ENCODE measurements at regions not wholly inside any gene's neighbourhood (a gene's known extent, or its start where the extent isn't known, plus 50 kb on each side); places are given as distances from the start of the nearest gene placed in this dataset.

GRCh38 chr15:38695249-38696108, 130.9 kb upstream of the RASGRP1 start:
- DNase-seq (ENCODE audit: low spot score), result peak; percentile 26

GRCh38 chr15:38696109-38696727, 131.6 kb upstream of the RASGRP1 start:
- DNase-seq (ENCODE audit: low spot score), result no peak

- no peak for DNase-seq (ENCODE audit: low spot score)
These were observed 132.3 kb upstream of the RASGRP1 start for GRCh38 chr15:38696790-38697495.

- no peak for DNase-seq (ENCODE audit: low spot score)
These were observed 133.6 kb upstream of the RASGRP1 start for GRCh38 chr15:38698254-38698653.

- DNase-seq (ENCODE audit: low spot score), result peak; percentile 62
These were observed 135.1 kb upstream of the RASGRP1 start for GRCh38 chr15:38699633-38700230.

- no peak for DNase-seq (ENCODE audit: low spot score)
These were observed 136.5 kb upstream of the RASGRP1 start for GRCh38 chr15:38701149-38701548.

GRCh38 chr15:38702178-38702912, 137.7 kb upstream of the RASGRP1 start:
- DNase-seq (ENCODE audit: low spot score), result no peak

GRCh38 chr15:38705436-38706219, 141.0 kb upstream of the RASGRP1 start:
- no peak for DNase-seq (ENCODE audit: low spot score)

GRCh38 chr15:38706956-38707355, 142.3 kb upstream of the RASGRP1 start:
- DNase-seq (ENCODE audit: low spot score), result no peak

- peak; percentile 61 for DNase-seq (ENCODE audit: low spot score)
These were observed 143.4 kb upstream of the RASGRP1 start for GRCh38 chr15:38707802-38708671.

GRCh38 chr15:38708672-38709180, 144.1 kb upstream of the RASGRP1 start:
- no peak for DNase-seq (ENCODE audit: low spot score)

- no peak for DNase-seq (ENCODE audit: low spot score)
These were observed 144.6 kb upstream of the RASGRP1 start for GRCh38 chr15:38709196-38709595.

- peak; percentile 67 for DNase-seq (ENCODE audit: low spot score)
These were observed 149.9 kb upstream of the RASGRP1 start for GRCh38 chr15:38714309-38715072.

GRCh38 chr15:38720893-38721567, 156.4 kb upstream of the RASGRP1 start:
- DNase-seq (ENCODE audit: low spot score), result no peak

- DNase-seq (ENCODE audit: low spot score), result no peak
These were observed 156.9 kb upstream of the RASGRP1 start for GRCh38 chr15:38721568-38721945.

- DNase-seq (ENCODE audit: low spot score), result no peak
These were observed 157.6 kb upstream of the RASGRP1 start for GRCh38 chr15:38722236-38722635.

- DNase-seq (ENCODE audit: low spot score), result no peak
These were observed 160.2 kb upstream of the RASGRP1 start for GRCh38 chr15:38724827-38725226.

- no peak for DNase-seq (ENCODE audit: low spot score)
These were observed 161.6 kb upstream of the RASGRP1 start for GRCh38 chr15:38726187-38726586.
